Suprapubic skin (tissue), 4 donors: ENCODE measurements at regions not wholly inside any gene's neighbourhood (a gene's known extent, or its start where the extent isn't known, plus 50 kb on each side); places are given as distances from the start of the nearest gene placed in this dataset.

Experiments used
- EP300 ChIP-seq: sonication (generic); formaldehyde crosslinking; IDR thresholded peaks from one replicate; pipeline ENCODE4 v1.6.1; 2017; ENCODE audit warnings: antibody characterized with exemption
- POLR2A ChIP-seq, 2 donors: fragments of 450-650 bp; IDR thresholded peaks; one replicate each; pipeline ENCODE4 v1.6.1; 2017; ENCODE audit warnings: antibody characterized with exemption in 2 of 2, mild to moderate bottlenecking in 2 of 2, moderate library complexity in 2 of 2
- POLR2AphosphoS5 ChIP-seq, 3 donors: sonication (generic); formaldehyde crosslinking; IDR thresholded peaks; one replicate each; pipeline ENCODE4 v1.6.1; 2017; ENCODE audit warnings: antibody characterized with exemption in 3 of 3
- TF ChIP-seq, protein P1 (sequence below), 2 donors: fragments of 200-600 bp in 1 of 2; fragments of 450-650 bp in 1 of 2; sonication (generic) in 1 of 2; IDR thresholded peaks; one replicate each; pipeline ENCODE4 v1.5.1; 2016 to 2019; ENCODE audit warnings: antibody characterized with exemption in 2 of 2, mild to moderate bottlenecking in 1 of 2, moderate library complexity in 1 of 2

DNA sequence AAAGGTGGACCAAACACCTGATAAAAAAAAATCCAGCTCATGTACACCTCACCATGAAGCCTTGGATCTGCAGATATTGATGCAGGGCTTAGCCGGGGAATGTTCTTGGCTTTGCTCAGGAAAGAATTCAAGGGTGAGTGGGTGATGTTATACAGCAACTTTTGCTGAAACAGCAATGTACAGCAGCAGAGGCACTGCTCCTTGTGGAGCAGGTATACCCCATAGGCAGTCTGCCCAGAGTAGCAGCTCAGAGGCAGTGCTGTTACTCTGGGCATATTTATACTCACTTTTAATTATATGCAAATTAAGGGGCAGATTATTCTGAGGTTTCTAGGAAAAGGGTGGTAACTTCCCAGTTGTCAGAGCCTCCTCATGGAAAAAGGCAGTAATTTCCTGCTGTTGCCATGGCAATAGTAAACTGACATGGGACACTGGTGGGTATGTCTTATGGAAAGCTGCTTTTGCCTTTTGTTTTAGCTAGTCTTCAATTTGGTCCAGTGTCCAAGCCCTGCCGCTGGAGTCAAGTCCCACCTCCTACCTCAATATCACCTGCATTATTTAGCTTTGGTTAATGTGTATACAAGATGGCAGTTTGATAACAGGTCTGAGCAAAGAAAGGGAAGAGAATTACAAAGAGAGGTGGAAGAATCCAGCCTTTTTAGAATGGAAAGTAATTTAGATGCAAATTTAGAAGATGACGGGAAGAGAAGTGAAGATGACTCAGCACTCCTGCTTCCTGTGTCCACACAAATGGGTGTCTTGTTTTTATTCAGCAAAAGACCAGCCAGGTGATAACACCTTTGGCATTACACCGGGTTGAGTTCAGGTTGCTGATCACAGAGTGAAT lies 110.1 kb upstream of the JAG1 start:
- TF ChIP-seq, protein P1, sequence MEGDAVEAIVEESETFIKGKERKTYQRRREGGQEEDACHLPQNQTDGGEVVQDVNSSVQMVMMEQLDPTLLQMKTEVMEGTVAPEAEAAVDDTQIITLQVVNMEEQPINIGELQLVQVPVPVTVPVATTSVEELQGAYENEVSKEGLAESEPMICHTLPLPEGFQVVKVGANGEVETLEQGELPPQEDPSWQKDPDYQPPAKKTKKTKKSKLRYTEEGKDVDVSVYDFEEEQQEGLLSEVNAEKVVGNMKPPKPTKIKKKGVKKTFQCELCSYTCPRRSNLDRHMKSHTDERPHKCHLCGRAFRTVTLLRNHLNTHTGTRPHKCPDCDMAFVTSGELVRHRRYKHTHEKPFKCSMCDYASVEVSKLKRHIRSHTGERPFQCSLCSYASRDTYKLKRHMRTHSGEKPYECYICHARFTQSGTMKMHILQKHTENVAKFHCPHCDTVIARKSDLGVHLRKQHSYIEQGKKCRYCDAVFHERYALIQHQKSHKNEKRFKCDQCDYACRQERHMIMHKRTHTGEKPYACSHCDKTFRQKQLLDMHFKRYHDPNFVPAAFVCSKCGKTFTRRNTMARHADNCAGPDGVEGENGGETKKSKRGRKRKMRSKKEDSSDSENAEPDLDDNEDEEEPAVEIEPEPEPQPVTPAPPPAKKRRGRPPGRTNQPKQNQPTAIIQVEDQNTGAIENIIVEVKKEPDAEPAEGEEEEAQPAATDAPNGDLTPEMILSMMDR (IDR thresholded peaks at IDR 0.05): no peak
- TF ChIP-seq POLR2A (IDR thresholded peaks at IDR 0.05): no peak
- no peak for TF ChIP-seq POLR2AphosphoS5 (IDR thresholded peaks at IDR 0.05)
- no peak for TF ChIP-seq EP300
